ENCODE measurements at regions not wholly inside any gene's neighbourhood (a gene's known extent, or its start where the extent isn't known, plus 50 kb on each side); places are given as distances from the start of the nearest gene placed in this dataset.

GRCh38 chr9:107855164-107855563 is 365.6 kb upstream of the KLF4 start:
- no peak for TF ChIP-seq POLR2A (IDR thresholded peaks at IDR 0.05)
- no peak for TF ChIP-seq POLR2AphosphoS5 (IDR thresholded peaks at IDR 0.05)

All from transverse colon (tissue), 3 donors.